ENCODE measurements at regions not wholly inside any gene's neighbourhood (a gene's known extent, or its start where the extent isn't known, plus 50 kb on each side); places are given as distances from the start of the nearest gene placed in this dataset.

GRCh38 chr14:87149583-87150354, 843.2 kb downstream of the GALC start:
- DNase-seq = no peak

DNA sequence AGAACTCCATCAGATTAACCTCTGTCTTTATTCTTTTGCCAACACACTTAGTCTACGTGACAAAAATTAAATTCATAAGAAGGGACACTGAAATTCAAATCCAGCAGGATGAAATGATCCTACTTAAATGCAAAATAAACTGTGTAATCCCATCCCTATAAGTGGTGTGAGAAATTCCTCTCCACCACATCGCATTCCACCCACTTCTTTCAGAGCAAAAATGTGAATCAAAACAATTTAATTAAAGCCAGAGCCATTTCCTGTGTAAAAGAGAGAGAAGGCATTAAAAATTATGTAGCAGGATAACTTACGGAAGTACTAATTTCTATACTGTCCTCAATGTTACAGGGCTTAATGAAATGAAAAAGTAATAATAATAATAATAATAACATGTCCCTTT, 844.3 kb downstream of the GALC start:
- DNase-seq = no peak

DNA sequence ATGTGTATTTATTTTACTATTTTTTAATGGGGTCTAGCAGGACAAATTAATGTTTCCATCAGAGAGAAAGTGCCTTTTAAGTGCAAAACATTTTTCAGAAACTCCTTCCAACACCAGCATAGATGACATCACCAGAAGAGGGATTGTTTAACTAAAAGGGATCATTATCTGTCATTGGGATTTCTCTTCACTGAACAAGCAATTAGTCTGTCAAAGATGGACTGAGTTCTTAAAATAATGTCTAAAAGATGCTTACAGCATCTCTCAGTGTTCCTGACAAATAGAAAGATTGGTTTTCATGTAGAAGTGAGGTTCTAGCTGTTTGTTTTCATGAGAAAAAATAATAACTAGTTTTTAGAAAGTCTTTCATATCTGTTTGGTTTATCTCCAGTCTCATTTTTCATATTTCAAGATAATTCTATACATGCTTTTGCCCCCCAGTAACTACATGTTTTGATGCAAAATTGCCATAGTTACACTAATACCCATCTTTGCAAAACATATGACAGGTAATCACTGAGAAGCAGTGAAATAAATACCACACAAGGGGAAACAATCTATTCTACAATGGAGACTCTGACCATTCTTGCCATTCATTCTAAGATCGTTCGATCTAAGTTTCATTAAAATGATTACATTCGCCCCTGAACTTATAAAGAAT, 850.3 kb downstream of the GALC start:
- no peak for DNase-seq

GRCh38 chr14:87141801-87142200, 851.2 kb downstream of the GALC start:
- DNase-seq = no peak

- DNase-seq = no peak
Observed at GRCh38 chr14:87139299-87139698, 853.7 kb downstream of the GALC start.

DNA sequence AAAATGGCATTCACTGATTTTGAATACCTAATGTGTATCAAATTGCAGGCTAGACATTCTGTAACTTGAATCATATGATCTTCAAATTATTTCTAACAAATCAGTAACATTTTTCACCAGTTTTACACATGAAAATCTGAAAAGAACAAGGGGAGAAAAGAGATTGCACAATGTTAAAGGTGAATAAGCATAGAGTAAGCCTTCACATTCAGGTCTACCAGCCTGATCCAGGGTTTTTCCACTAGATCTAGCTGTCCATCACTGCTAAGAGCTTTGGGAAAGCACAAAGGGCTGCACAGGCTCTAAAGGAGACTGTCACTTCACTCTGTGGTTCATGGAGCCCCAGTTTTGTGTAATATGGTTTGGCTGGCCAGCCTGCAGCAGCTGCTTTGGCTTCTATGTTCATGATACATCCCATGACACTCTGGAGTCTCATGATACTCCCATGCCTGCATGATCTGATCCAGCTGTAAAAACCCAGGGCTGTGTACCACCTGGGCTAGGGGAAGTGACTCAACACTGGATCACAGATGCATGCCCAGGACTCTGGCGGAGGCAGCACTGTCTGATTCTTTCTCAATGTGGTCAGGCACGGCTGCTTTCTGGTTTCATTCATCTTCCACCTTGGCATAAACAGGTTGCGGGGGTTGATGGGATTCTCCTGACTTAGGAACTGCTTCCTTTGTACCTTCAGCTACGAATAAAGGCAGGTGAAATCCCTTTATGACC, 859.7 kb downstream of the GALC start:
- no peak for DNase-seq

GRCh38 chr14:87131879-87132278, 861.1 kb downstream of the GALC start:
- no peak for DNase-seq

DNA sequence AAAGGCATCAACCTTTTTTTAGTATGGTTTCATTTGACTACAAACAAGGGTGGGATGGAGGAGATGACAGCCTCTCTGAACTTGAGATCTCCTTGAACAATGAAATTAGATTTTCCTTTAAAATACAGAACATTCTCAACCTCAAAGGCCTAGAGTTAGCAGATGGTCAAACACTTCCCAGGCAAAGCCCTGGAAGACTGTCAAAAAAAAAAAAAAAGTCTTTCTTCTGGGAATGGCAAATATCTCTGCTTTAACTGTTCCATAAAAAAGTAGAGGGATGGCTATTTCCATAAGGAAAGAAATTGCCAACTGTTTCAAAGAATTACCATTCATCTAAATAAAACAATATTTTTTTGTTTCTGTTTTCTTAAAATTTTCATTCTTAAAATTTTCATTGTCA, 870.8 kb downstream of the GALC start:
- no peak for DNase-seq

DNA sequence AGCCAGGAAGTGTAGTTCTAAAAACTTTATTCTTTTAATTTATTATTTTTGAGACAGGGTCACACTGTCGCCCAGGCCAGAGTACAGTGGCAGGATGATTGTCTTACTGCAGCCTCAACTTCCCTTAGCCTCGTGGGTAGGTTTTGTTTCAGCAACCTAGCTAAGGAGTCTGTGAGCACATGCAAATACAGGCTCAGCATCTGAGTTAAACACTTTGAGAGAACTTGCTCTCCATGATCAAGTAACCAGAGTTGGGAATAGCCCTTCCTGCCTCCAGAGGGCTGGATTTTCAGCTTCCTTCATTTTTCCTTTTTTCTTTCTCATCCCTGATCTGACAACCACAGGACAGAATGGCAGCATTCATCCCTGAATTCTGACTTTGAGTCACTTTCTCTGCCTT, 871.3 kb downstream of the GALC start:
- DNase-seq = no peak

DNA sequence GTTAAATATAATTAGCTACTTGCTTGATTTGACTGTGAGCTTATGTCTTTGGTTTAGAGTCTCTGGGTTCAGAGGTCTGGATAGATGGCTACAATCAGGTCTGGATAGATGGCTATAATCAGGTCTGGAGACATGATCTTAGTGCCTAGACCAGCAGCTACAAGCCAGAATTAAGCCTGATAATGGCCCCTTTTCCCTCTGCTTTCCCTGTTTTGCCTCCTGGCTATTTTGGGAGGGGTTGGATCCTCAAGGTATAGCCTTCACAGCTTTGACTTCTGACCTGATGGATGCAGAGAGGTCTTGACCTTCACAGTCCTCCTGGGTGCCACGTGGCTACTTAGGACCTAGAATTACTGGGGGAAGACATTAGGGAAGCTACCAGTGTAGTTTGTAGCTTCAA, 877.7 kb downstream of the GALC start:
- no peak for DNase-seq

DNA sequence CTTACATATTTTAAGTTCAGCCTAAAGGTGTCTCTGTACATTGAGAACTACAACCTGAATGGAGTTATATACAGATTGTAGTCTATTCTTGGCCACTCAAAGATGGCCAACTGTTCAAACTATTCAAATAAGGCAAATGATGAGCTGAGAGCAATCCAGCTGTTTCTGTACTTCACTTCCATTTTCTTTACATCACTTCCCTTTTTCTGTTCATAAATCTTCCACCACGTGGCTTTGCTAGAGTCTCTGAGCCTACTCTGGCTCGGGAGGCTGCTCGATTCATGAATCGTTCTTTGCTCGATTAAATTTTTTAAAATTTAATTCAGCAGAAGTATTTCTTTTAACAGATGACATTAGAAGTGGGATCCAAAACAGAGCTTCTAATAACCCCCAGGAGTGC, 879.7 kb downstream of the GALC start:
- no peak for DNase-seq

- no peak for DNase-seq
Observed at GRCh38 chr14:87111741-87112140, 881.2 kb downstream of the GALC start.

DNA sequence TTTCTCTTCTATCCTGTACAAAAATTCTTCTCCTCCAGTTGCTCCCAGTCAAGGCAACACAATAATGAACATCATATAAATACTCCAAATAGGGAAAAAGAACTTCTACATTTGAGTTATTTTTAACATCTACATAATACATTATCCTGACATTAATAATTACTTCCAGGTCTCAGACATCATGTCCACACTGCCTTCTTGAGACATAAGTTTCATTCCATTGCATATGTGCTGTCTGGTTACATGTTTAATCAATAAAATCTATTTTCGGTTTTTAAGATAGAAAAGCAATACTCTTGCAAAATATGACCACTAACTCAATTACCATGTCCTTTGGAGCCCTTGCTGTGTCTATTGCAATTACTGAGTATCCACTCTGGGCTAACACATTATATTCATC, 881.9 kb downstream of the GALC start:
- DNase-seq = no peak

- no peak for DNase-seq
Observed at GRCh38 chr14:87109271-87109670, 883.7 kb downstream of the GALC start.

GRCh38 chr14:87108726-87109125, 884.3 kb downstream of the GALC start:
- no peak for DNase-seq

DNA sequence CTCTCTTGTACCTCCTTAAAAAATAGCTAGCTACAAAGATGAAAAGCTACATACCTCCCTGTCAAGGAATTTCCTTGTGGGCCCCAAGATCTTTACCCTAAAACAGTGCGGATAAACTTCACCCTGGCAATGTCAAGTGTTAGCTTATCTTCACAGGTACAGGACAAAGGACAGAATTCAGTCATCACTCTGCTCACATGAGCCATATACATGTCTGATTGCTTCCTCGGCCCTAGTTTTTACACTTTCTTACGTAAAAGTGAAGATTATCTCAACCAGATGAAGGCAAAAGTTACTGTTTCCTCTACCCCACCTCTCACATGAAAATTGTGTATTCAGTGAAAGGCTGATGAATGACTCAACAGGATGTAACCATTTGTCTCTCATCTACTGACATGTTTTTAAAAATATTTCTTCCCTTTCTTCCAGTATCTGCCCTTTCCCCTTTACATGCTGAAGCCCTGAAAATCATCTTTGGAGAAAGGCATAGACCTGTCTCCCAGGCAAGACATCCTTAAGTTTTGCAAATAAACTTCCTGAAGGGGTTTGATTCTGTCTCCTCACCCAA, 890.1 kb downstream of the GALC start:
- DNase-seq = no peak

DNA sequence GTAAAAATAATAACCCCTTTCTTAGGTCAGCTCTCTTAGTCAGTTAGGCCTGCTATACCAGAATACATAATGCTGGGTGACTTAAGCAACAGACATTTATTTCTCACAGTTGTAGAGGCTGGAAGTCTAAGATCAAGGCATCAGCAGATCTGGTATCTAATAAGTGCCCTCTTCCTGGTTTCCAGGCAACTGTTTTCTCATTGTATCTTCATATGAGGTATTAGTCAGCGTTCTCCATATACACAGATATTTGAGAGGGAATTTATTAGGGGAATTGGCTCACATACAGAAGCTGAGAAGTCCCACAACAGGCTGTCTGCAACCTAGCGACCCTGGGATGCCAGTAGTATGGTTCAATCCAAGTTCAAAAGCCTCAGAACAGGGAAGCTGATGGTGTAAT, 896.0 kb downstream of the GALC start:
- DNase-seq = no peak

GRCh38 chr14:87094913-87095312, 898.1 kb downstream of the GALC start:
- DNase-seq = no peak

DNA sequence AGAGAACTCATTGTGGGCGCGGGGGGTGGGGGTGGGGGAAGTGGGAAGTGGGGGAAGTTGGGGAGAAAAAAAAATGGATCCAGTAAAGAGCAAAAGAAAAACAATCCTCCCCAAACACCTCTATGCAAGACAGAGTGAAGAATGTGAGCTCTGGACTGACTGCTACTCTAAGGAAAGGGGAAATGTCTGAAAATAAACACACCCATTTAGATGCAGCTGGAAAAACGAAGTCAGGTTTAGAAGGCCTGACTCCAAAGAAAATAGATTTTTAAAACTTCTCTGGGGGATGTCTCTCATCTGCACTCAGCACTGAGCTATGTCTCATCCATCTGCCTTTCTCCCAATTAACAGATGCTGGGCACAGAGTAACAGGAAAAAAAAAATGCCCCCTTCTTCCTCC, 904.4 kb downstream of the GALC start:
- DNase-seq = no peak

GRCh38 chr14:87087881-87088280, 905.1 kb downstream of the GALC start:
- no peak for DNase-seq

- no peak for DNase-seq
Observed at GRCh38 chr14:87084908-87085307, 908.1 kb downstream of the GALC start.

GRCh38 chr14:87082917-87083316, 910.1 kb downstream of the GALC start:
- no peak for DNase-seq

- DNase-seq = no peak
Observed at GRCh38 chr14:87081004-87081403, 912.0 kb downstream of the GALC start.

- DNase-seq = no peak
Observed at GRCh38 chr14:87080146-87080545, 912.8 kb downstream of the GALC start.

Measured in hematopoietic multipotent progenitor cell treated with erythropoietin and hydrocortisone succinate and interleukin-3 and kit ligand, for 8 days (in vitro differentiated cells).